ENCODE measurements at regions not wholly inside any gene's neighbourhood (a gene's known extent, or its start where the extent isn't known, plus 50 kb on each side); places are given as distances from the start of the nearest gene placed in this dataset.

- no peaks in the 10 kb centered on the region for H3K27me3 ChIP-seq
- H3K4me1 ChIP-seq: no peaks in the 10 kb centered on the region
- intact Hi-C loops (cut with DNase I): no loop called here
- no peak overlapping the region for H3K27ac ChIP-seq
- no peaks in the 10 kb centered on the region for H3K36me3 ChIP-seq
- 62 to 70% methylated on average over 2 of the region's 2 CpGs for WGBS, 2 donors
- TF ChIP-seq POLR2AphosphoS5 (IDR thresholded peaks at IDR 0.05) (no peak), EP300 (IDR thresholded peaks at IDR 0.05) (no peak), POLR2A (IDR thresholded peaks at IDR 0.05) (no peak)
- TF ChIP-seq, protein P1, sequence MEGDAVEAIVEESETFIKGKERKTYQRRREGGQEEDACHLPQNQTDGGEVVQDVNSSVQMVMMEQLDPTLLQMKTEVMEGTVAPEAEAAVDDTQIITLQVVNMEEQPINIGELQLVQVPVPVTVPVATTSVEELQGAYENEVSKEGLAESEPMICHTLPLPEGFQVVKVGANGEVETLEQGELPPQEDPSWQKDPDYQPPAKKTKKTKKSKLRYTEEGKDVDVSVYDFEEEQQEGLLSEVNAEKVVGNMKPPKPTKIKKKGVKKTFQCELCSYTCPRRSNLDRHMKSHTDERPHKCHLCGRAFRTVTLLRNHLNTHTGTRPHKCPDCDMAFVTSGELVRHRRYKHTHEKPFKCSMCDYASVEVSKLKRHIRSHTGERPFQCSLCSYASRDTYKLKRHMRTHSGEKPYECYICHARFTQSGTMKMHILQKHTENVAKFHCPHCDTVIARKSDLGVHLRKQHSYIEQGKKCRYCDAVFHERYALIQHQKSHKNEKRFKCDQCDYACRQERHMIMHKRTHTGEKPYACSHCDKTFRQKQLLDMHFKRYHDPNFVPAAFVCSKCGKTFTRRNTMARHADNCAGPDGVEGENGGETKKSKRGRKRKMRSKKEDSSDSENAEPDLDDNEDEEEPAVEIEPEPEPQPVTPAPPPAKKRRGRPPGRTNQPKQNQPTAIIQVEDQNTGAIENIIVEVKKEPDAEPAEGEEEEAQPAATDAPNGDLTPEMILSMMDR (IDR thresholded peaks at IDR 0.05): no peak
- peaks cover 0 to 2% (median 0%) of the 10 kb centered on the region in 4 donors for H3K9me3 ChIP-seq
- no peak for DNase-seq
- H3K4me3 ChIP-seq: no peak overlapping the region
Measured at GRCh38 chr10:9469663-9470205, 1415.2 kb downstream of the GATA3 start.

DNA sequence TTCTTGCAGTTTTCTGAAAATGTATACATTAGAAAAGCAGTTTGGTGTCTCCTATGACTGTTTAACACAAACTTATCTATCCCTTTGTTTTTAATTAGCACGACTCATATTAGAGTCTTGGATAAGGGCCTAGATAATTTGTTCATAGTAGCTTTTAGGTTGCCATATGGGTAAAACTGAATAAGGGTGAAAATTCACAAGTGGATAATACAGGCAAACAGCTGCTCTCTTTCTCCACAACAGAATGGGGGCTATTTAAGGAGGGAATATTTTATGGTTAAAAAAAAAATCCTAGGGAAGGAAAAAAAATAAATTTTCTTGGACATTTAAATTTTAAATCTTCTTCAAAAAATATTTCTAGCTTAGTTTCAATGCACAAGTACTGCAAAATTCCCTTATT lies 1416.1 kb downstream of the GATA3 start:
- Histone ChIP-seq H3K27ac (no peak overlapping the region), H3K27me3 (no peaks in the 10 kb centered on the region), H3K36me3 (no peaks in the 10 kb centered on the region), H3K4me3 (no peak overlapping the region), H3K4me1 (no peaks in the 10 kb centered on the region), H3K9me3 (peaks cover 0 to 2% (median 0%) of the 10 kb centered on the region in 4 donors)
- no peak for TF ChIP-seq EP300 (IDR thresholded peaks at IDR 0.05)
- TF ChIP-seq, protein P1 (IDR thresholded peaks at IDR 0.05): no peak
- TF ChIP-seq POLR2A (IDR thresholded peaks at IDR 0.05): no peak
- TF ChIP-seq POLR2AphosphoS5 (IDR thresholded peaks at IDR 0.05): no peak
- DNase-seq: no peak
- WGBS, 2 donors: 69 to 77% methylated on average over 1 of the region's 1 CpG
- intact Hi-C loops (cut with DNase I): no loop called here

GRCh38 chr10:9501944-9502343 lies 1447.5 kb downstream of the GATA3 start:
- Histone ChIP-seq H3K36me3 (no peaks in the 10 kb centered on the region), H3K4me3 (no peak overlapping the region), H3K27me3 (no peaks in the 10 kb centered on the region), H3K4me1 (peaks cover 0 to 7% (median 0%) of the 10 kb centered on the region in 4 donors), H3K9me3 (no peaks in the 10 kb centered on the region), H3K27ac (no peak overlapping the region)
- TF ChIP-seq POLR2A (IDR thresholded peaks at IDR 0.05) (no peak), EP300 (IDR thresholded peaks at IDR 0.05) (no peak), POLR2AphosphoS5 (IDR thresholded peaks at IDR 0.05) (no peak)
- TF ChIP-seq, protein P1 (IDR thresholded peaks at IDR 0.05): no peak
- intact Hi-C loops (cut with DNase I): no loop called here
- DNase-seq: no peak
- 49 to 77% methylated on average over 3 of the region's 3 CpGs for WGBS, 2 donors

- intact Hi-C loops (cut with DNase I): no loop called here
- Histone ChIP-seq H3K4me1 (no peaks in the 10 kb centered on the region), H3K9me3 (no peaks in the 10 kb centered on the region), H3K27ac (no peak overlapping the region), H3K36me3 (no peaks in the 10 kb centered on the region), H3K27me3 (no peaks in the 10 kb centered on the region), H3K4me3 (no peak overlapping the region)
- 83 to 86% methylated on average over 2 of the region's 2 CpGs for WGBS, 2 donors
- no peak for DNase-seq
- TF ChIP-seq POLR2AphosphoS5 (IDR thresholded peaks at IDR 0.05) (no peak), EP300 (IDR thresholded peaks at IDR 0.05) (no peak), POLR2A (IDR thresholded peaks at IDR 0.05) (no peak)
- TF ChIP-seq, protein P1 (IDR thresholded peaks at IDR 0.05): no peak
Measured at GRCh38 chr10:9504227-9504626, 1449.7 kb downstream of the GATA3 start.

DNA sequence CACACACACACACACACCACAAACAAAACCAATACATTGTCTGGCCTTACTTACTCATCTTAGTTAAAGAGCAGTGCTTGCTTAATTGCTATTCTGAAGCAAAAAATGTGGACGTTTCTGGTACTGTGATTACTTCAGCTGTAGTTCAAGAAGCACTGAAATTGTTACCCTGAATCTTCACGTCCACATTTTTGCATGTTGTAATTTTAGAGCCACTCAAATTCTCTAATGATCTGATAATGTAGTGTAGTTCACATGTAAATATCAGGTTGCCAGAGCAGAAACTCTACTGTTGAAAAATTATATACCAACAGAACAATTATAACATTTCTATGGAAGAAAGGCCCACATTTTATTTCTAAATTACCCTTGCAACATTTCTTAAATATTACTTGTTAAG lies 1451.1 kb downstream of the GATA3 start:
- H3K4me3 ChIP-seq: no peak overlapping the region
- H3K27me3 ChIP-seq: no peaks in the 10 kb centered on the region
- TF ChIP-seq POLR2AphosphoS5 (IDR thresholded peaks at IDR 0.05) (no peak), EP300 (IDR thresholded peaks at IDR 0.05) (no peak), POLR2A (IDR thresholded peaks at IDR 0.05) (no peak)
- TF ChIP-seq, protein P1 (IDR thresholded peaks at IDR 0.05): no peak
- no peaks in the 10 kb centered on the region for H3K36me3 ChIP-seq
- no peak for DNase-seq
- H3K9me3 ChIP-seq: no peaks in the 10 kb centered on the region
- H3K27ac ChIP-seq: no peak overlapping the region
- H3K4me1 ChIP-seq: no peaks in the 10 kb centered on the region
- WGBS, 2 donors: 45 to 54% methylated on average over 2 of the region's 2 CpGs
- intact Hi-C loops (cut with DNase I): no loop called here
